Upper lobe of right lung (tissue), 1 donor: ENCODE measurements at regions not wholly inside any gene's neighbourhood (a gene's known extent, or its start where the extent isn't known, plus 50 kb on each side); places are given as distances from the start of the nearest gene placed in this dataset.

Experiments used
- ATAC-seq: fragments of 200-7000 bp; cut with Tn5 transposase; one replicate; pipeline ENCODE4 v1.9.1; 2020; ENCODE audit warnings: mild to moderate bottlenecking, moderate library complexity
- DNase-seq: peaks from one replicate; pipeline ENCODE4 v3.0.0-alpha.2; 2020
- H3K27ac ChIP-seq: fragments of 200-600 bp; one replicate; pipeline ENCODE4 v1.8.0; 2022
- H3K27me3 ChIP-seq: fragments of 200-600 bp; one replicate; pipeline ENCODE4 v1.8.0; 2022; ENCODE audit warnings: mild to moderate bottlenecking
- H3K36me3 ChIP-seq: fragments of 200-600 bp; one replicate; pipeline ENCODE4 v1.8.0; 2022
- H3K4me1 ChIP-seq: fragments of 200-600 bp; one replicate; pipeline ENCODE4 v1.8.0; 2022
- H3K4me3 ChIP-seq: fragments of 200-600 bp; one replicate; pipeline ENCODE4 v1.8.0; 2022; ENCODE audit warnings: mild to moderate bottlenecking
- H3K9me3 ChIP-seq: fragments of 200-600 bp; one replicate; pipeline ENCODE4 v1.8.0; 2022
- intact Hi-C: fragments of 100-400 bp; cut with DNase I; formaldehyde crosslinking; loops from one replicate; pipeline ENCODE4 v1.11.0; 2022
- TF ChIP-seq, protein P1 (sequence below): fragments of 200-600 bp; IDR thresholded peaks from one replicate; pipeline ENCODE4 v1.8.0; 2022; ENCODE audit warnings: antibody characterized with exemption
- donor health status: DM: no; HTN: yes; CAD: no; lungs with severe emphysema.

- H3K4me3 ChIP-seq, result no peak overlapping the region
- H3K27me3 ChIP-seq, result no peaks in the 10 kb centered on the region
- no peaks in the 10 kb centered on the region for H3K4me1 ChIP-seq
- ATAC-seq (no peak), DNase-seq (no peak)
- TF ChIP-seq, protein P1, sequence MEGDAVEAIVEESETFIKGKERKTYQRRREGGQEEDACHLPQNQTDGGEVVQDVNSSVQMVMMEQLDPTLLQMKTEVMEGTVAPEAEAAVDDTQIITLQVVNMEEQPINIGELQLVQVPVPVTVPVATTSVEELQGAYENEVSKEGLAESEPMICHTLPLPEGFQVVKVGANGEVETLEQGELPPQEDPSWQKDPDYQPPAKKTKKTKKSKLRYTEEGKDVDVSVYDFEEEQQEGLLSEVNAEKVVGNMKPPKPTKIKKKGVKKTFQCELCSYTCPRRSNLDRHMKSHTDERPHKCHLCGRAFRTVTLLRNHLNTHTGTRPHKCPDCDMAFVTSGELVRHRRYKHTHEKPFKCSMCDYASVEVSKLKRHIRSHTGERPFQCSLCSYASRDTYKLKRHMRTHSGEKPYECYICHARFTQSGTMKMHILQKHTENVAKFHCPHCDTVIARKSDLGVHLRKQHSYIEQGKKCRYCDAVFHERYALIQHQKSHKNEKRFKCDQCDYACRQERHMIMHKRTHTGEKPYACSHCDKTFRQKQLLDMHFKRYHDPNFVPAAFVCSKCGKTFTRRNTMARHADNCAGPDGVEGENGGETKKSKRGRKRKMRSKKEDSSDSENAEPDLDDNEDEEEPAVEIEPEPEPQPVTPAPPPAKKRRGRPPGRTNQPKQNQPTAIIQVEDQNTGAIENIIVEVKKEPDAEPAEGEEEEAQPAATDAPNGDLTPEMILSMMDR, result no peak
- no peaks in the 10 kb centered on the region for H3K9me3 ChIP-seq
- H3K36me3 ChIP-seq, result no peaks in the 10 kb centered on the region
- intact Hi-C loops, result no loop called here
- no peak overlapping the region for H3K27ac ChIP-seq
Observed at GRCh38 chr4:29549342-29549741, 1170.8 kb upstream of the PCDH7 start.

- Histone ChIP-seq H3K9me3 (no peaks in the 10 kb centered on the region), H3K4me1 (no peaks in the 10 kb centered on the region), H3K36me3 (no peaks in the 10 kb centered on the region), H3K4me3 (no peak overlapping the region), H3K27me3 (no peaks in the 10 kb centered on the region), H3K27ac (no peak overlapping the region)
- DNase-seq (no peak), ATAC-seq (no peak)
- TF ChIP-seq, protein P1, result no peak
- intact Hi-C loops, result no loop called here
Observed at GRCh38 chr4:29551821-29552220, 1168.3 kb upstream of the PCDH7 start.

DNA sequence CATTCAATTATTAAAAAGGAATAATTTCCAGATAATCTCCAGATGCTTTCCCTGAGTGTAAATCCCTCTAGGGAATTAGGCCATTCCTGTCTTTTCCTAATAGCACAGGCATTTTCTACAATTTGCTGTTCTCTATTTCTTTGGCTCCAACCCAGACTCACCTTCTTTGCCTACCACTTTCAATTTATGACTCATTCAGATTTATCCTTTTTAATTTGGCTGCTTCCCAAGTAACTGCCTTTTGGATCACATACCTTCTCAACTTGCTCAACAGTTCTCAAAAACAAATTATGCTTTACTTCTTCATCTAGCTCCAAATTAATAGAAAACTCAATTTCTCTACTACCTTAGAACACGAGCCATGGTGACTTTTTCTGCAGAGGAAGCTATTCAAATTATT, 1166.3 kb upstream of the PCDH7 start:
- intact Hi-C loops, result no loop called here
- Histone ChIP-seq H3K36me3 (no peaks in the 10 kb centered on the region), H3K4me3 (no peak overlapping the region), H3K4me1 (no peaks in the 10 kb centered on the region), H3K27me3 (no peaks in the 10 kb centered on the region), H3K27ac (no peak overlapping the region), H3K9me3 (no peaks in the 10 kb centered on the region)
- TF ChIP-seq, protein P1, result no peak
- no peak for ATAC-seq
- DNase-seq, result no peak

DNA sequence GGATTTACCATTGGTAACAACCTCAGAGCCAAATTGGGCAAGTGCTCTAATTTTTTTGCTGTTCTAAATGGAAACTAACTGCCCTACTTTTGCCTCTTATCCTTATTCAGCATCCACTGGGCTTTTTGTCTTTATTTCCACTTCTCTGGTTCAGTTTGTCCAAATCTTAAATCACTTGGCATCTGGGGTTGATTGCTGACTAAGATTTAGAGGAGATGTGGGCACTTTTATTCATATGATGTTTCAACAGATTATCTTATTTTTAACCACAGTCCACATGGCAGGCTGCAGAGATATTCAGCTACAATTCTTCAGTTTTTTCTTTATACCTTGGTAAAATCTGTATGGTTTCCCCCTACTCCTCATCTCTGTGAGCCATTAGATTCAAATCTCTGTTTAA, 1161.4 kb upstream of the PCDH7 start:
- intact Hi-C loops, result no loop called here

GRCh38 chr4:29559286-29559685, 1160.9 kb upstream of the PCDH7 start:
- no peaks in the 10 kb centered on the region for H3K36me3 ChIP-seq
- ATAC-seq (no peak), DNase-seq (no peak)
- intact Hi-C loops, result no loop called here
- no peaks in the 10 kb centered on the region for H3K27me3 ChIP-seq
- TF ChIP-seq, protein P1, result no peak
- no peaks in the 10 kb centered on the region for H3K9me3 ChIP-seq
- no peaks in the 10 kb centered on the region for H3K4me1 ChIP-seq
- no peak overlapping the region for H3K27ac ChIP-seq
- H3K4me3 ChIP-seq, result no peak overlapping the region

More for the DNA sequence above, 1161.4 kb upstream of the PCDH7 start:
- Histone ChIP-seq H3K27me3 (no peaks in the 10 kb centered on the region), H3K4me1 (no peaks in the 10 kb centered on the region), H3K9me3 (no peaks in the 10 kb centered on the region), H3K27ac (no peak overlapping the region), H3K36me3 (no peaks in the 10 kb centered on the region), H3K4me3 (no peak overlapping the region)
- ATAC-seq (no peak), DNase-seq (no peak)
- TF ChIP-seq, protein P1, result no peak

DNA sequence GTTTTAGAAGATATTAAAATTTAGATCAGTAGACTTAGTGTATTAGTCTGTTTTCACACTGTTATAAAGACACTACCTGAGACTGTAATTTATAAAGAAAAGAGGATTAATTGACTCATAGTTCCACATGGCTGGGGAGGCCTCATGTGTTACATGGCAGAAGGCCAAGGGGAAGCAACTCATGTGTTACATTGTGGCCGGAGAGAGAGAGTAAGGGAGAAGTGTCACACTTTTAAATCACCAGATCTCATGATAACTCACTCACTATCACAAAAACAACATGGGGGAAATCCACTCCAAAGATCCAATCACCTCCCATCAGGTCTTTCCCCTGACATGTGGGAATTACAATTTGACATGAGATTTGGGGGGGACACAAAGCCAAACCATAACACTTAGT, 1159.7 kb upstream of the PCDH7 start:
- TF ChIP-seq, protein P1, result no peak
- no peaks in the 10 kb centered on the region for H3K27me3 ChIP-seq
- no peaks in the 10 kb centered on the region for H3K36me3 ChIP-seq
- ATAC-seq (no peak), DNase-seq (no peak)
- intact Hi-C loops, result no loop called here
- H3K9me3 ChIP-seq, result no peaks in the 10 kb centered on the region
- H3K4me1 ChIP-seq, result no peaks in the 10 kb centered on the region
- no peak overlapping the region for H3K4me3 ChIP-seq
- H3K27ac ChIP-seq, result no peak overlapping the region
